Adrenal gland (tissue), 9 donors: ENCODE measurements at regions not wholly inside any gene's neighbourhood (a gene's known extent, or its start where the extent isn't known, plus 50 kb on each side); places are given as distances from the start of the nearest gene placed in this dataset.
"Not testable (repeated sequence)": the region's sequence is repeated elsewhere in the genome, so short reads cannot be mapped to it uniquely, and the experiment has no call there.

Source experiments
- DNase-seq, 7 donors: peaks; one replicate each; pipeline ENCODE4 v3.0.0-alpha.2; 2019 to 2020
- H3K27ac ChIP-seq, 5 donors: fragments of 200-600 bp; sonication (generic) in 4 of 5; 1 replicate in 3 of 5; 2 replicates in 2 of 5; pipeline versions ENCODE4 v1.5.1 to v1.8.0; 2016 to 2020; ENCODE audit warnings: mild to moderate bottlenecking in 1 of 5
- H3K27me3 ChIP-seq: fragments of 200-600 bp; 2 replicates; pipeline ENCODE4 v1.8.0; 2021
- H3K36me3 ChIP-seq, 2 donors: fragments of 200-600 bp; replicated peaks in 1 of 2; 1 replicate in 1 of 2; 2 replicates in 1 of 2; pipeline versions ENCODE4 v1.5.1 to v1.8.0; 2018 to 2022
- H3K4me1 ChIP-seq, 2 donors: fragments of 200-600 bp; replicated peaks in 1 of 2; 1 replicate in 1 of 2; 2 replicates in 1 of 2; pipeline versions ENCODE4 v1.5.1 to v1.8.0; 2018 to 2021
- H3K4me3 ChIP-seq, 4 donors: fragments of 200-600 bp; sonication (generic) in 3 of 4; one replicate each; pipeline ENCODE4 v1.5.1; 2016 to 2018
- H3K9me3 ChIP-seq, 3 donors: fragments of 200-600 bp; sonication (generic) in 1 of 3; replicated peaks in 1 of 3; 1 replicate in 2 of 3; 2 replicates in 1 of 3; pipeline versions ENCODE4 v1.5.1 to v1.8.0; 2016 to 2021
- CTCF ChIP-seq, 6 experiments: fragments of 450-650 bp in 4 of 6; fragments of 200-600 bp in 2 of 6; sonication (generic) in 1 of 6; IDR thresholded peaks; 1 replicate in 5 of 6; 2 replicates in 1 of 6; pipeline versions ENCODE4 v1.5.1 to v1.8.0; 2016 to 2021; ENCODE audit warnings: antibody characterized with exemption in 6 of 6, mild to moderate bottlenecking in 2 of 6, moderate library complexity in 1 of 6
- POLR2A ChIP-seq, 2 donors: fragments of 450-650 bp; IDR thresholded peaks; one replicate each; pipeline ENCODE4 v1.6.1; 2017; ENCODE audit warnings: antibody characterized with exemption in 2 of 2, mild to moderate bottlenecking in 2 of 2, moderate library complexity in 1 of 2
- WGBS, 4 donors: extraction: QIAGEN DNeasy Blood & Tissue Kit in 2 of 4; methylation state at CpG; one replicate each; pipeline versions ENCODE4 v1.1.5 to v1.1.7; 2013 to 2017; 5-methylcytosine and 5-hydroxymethylcytosine counted together
- intact Hi-C, 2 donors: fragments of 100-400 bp; cut with DNase I; formaldehyde crosslinking; loops; one replicate each; pipeline versions ENCODE4 v1.14.1 to v1.15.0; 2022 to 2023
- donor health status: healthy with polysubstance abuse.
- donor health status: Bipolar disorder and iron deficiency.
- donor health status: DM: yes; HTN: yes; CAD: no.
- donor health status: DM: no; HTN: no; CAD: no.
- donor health status: DM: no; HTN: no; CAD: no.

DNA sequence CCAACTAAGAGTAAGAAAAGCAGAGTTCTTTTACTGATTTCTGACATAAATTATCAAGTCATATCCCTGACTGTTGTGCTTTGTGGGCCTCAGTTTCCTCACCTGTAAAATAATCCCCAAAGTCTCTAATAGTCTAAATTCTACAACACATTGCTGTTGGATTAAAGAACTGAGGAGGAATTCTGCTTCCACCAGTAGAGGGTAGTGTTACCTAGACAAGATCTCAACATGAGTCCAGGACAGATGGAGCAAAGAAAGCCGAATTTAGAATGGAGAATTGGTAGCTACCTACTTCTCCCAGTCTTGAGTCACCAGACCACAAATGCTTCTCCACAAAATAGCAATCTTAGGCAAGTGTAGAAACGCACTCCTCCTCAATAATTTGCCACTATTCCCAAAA is 462.5 kb upstream of the FSHR start:
- WGBS, 4 donors = 2 to 15% (median 10%) methylated on average over 2 of the region's 2 CpGs
- DNase-seq = no peak

DNA sequence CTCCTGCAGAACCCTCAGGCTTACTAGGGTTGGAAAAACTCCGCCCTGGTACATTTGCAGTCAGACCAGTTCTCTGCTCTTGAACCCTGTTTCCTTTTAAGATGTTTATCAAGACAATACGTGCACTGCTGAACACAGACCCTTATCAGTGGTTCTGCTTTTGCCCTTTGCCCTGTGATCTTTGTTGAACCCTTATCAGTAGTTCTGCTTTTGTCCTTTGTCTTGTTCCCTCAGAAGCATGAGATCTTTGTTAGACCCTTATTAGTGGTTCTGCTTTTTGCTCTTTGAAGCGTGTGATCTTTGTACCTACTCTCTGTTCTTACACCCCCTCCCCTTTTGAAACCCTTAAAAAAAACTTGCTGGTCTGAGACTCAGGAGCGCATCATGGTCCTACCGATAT is 457.5 kb upstream of the FSHR start:
- H3K4me1 ChIP-seq, H3K36me3 ChIP-seq, DNase-seq, H3K27me3 ChIP-seq, H3K27ac ChIP-seq, H3K9me3 ChIP-seq, intact Hi-C loops, H3K4me3 ChIP-seq: not testable (repeated sequence)
- WGBS, 4 donors = 59 to 90% (median 73%) methylated on average over 5 of the region's 5 CpGs

More for the DNA sequence above, 462.5 kb upstream of the FSHR start:
- no peak overlapping the region for H3K27ac ChIP-seq
- no peaks in the 10 kb centered on the region for H3K36me3 ChIP-seq
- no peaks in the 10 kb centered on the region for H3K9me3 ChIP-seq
- no peak for TF ChIP-seq POLR2A (IDR thresholded peaks at IDR 0.05)
- peak in 4 of 6 experiments; percentile 17 to 39 (median 24) for TF ChIP-seq CTCF (IDR thresholded peaks at IDR 0.05)
- H3K4me1 ChIP-seq = no peaks in the 10 kb centered on the region
- intact Hi-C loops = no loop called here
- no peaks in the 10 kb centered on the region for H3K27me3 ChIP-seq
- H3K4me3 ChIP-seq = no peak overlapping the region

DNA sequence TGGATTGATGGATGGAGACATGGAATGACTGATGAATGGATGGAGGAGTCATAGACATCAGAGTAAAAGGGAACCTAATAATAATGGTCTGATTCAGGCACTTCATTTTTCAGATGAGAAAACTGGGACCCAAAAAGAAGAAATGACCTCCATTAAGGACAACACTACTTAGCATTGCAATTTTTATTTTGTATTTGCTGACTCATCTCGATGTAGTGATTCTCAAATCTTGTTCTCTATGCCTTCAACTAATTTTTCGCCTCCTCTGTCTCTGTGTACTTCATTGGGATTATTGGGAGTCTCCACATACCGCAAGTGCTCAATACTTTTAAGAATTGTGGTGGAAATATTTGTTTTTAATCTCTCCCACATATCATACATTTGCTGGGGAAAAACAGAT is 446.2 kb upstream of the FSHR start:
- H3K9me3 ChIP-seq = no peaks in the 10 kb centered on the region
- DNase-seq = no peak
- no peak overlapping the region for H3K4me3 ChIP-seq
- intact Hi-C loops = no loop called here
- H3K27ac ChIP-seq = no peak overlapping the region
- H3K4me1 ChIP-seq = no peaks in the 10 kb centered on the region
- TF ChIP-seq CTCF (IDR thresholded peaks at IDR 0.05) = no peak
- no peak for TF ChIP-seq POLR2A (IDR thresholded peaks at IDR 0.05)
- whole genome bisulfite sequencing, 4 donors = 69 to 80% (median 76%) methylated on average over 3 of the region's 3 CpGs
- no peaks in the 10 kb centered on the region for H3K36me3 ChIP-seq
- H3K27me3 ChIP-seq = no peaks in the 10 kb centered on the region

- intact Hi-C loops = no loop called here
- Histone ChIP-seq H3K9me3 (no peaks in the 10 kb centered on the region), H3K4me1 (no peaks in the 10 kb centered on the region), H3K36me3 (no peaks in the 10 kb centered on the region), H3K4me3 (no peak overlapping the region), H3K27me3 (no peaks in the 10 kb centered on the region), H3K27ac (no peak overlapping the region)
- WGBS, 4 donors = 19 to 50% (median 33%) methylated on average over 1 of the region's 1 CpG
- DNase-seq = no peak
- TF ChIP-seq CTCF (IDR thresholded peaks at IDR 0.05) (no peak), POLR2A (IDR thresholded peaks at IDR 0.05) (no peak)
Measured at GRCh38 chr2:49598231-49598630, 443.9 kb upstream of the FSHR start.

DNA sequence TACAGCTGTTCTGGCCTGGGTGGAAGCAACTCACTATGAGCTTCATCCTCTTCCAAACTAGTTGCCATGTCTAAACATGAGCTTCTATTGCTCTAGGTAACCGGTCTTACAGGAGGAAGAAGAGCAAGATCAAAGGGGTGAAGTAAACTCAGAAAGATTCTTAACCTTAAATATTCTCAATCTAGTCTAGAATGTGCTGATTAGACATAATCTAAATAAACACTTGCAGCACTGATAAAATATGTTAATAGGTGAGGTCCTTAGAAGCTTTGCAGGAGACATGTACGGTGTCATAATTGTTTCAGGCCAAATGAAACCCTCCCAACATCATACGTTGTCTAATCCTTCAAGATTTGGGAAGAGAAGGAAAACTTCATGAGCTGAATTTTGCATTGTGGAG is 431.6 kb upstream of the FSHR start:
- intact Hi-C loops = no loop called here
- H3K4me3 ChIP-seq = no peak overlapping the region
- no peaks in the 10 kb centered on the region for H3K27me3 ChIP-seq
- H3K4me1 ChIP-seq = no peaks in the 10 kb centered on the region
- no peak for DNase-seq
- H3K9me3 ChIP-seq = no peaks in the 10 kb centered on the region
- WGBS, 4 donors = 74 to 83% (median 77%) methylated on average over 3 of the region's 3 CpGs
- TF ChIP-seq CTCF (IDR thresholded peaks at IDR 0.05) (no peak), POLR2A (IDR thresholded peaks at IDR 0.05) (no peak)
- no peak overlapping the region for H3K27ac ChIP-seq
- no peaks in the 10 kb centered on the region for H3K36me3 ChIP-seq
